ENCODE measurements at regions not wholly inside any gene's neighbourhood (a gene's known extent, or its start where the extent isn't known, plus 50 kb on each side); places are given as distances from the start of the nearest gene placed in this dataset.

GRCh38 chr16:9594946-9595345 lies 503.5 kb downstream of the HAPSTR1 start:
- no peak for DNase-seq (ENCODE audit: low read depth in 1 of 2, low spot score in 1 of 2)
- TF ChIP-seq SPI1 (IDR thresholded peaks at IDR 0.05; ENCODE audit: borderline replicate concordance, low read depth) (no peak), CTCF (IDR thresholded peaks at IDR 0.05; ENCODE audit: insufficient read depth, low read length) (no peak), GABPA (IDR thresholded peaks at IDR 0.05; ENCODE audit: low read depth) (no peak), REST (IDR thresholded peaks at IDR 0.05; ENCODE audit: insufficient replicate concordance, low read depth) (no peak), POLR2AphosphoS5 (IDR thresholded peaks at IDR 0.05; ENCODE audit: low read depth) (no peak)
- Histone ChIP-seq H3K4me3 (replicated peaks; ENCODE audit: insufficient read depth, low read length) (no peak overlapping the region), H3K27ac (replicated peaks) (no peak overlapping the region), H3K27me3 (ENCODE audit: insufficient read depth, poor library complexity, severe bottlenecking) (no peaks in the 10 kb centered on the region)

- H3K4me3 ChIP-seq (replicated peaks; ENCODE audit: insufficient read depth, low read length): no peak overlapping the region
These were observed 503.9 kb downstream of the HAPSTR1 start for GRCh38 chr16:9595393-9595792.

GRCh38 chr16:9596788-9597187 lies 505.3 kb downstream of the HAPSTR1 start:
- Histone ChIP-seq H3K4me3 (replicated peaks; ENCODE audit: insufficient read depth, low read length) (no peak overlapping the region), H3K27ac (replicated peaks) (no peak overlapping the region), H3K27me3 (ENCODE audit: insufficient read depth, poor library complexity, severe bottlenecking) (no peaks in the 10 kb centered on the region)
- DNase-seq (ENCODE audit: low read depth in 1 of 2, low spot score in 1 of 2): no peak
- TF ChIP-seq CTCF (IDR thresholded peaks at IDR 0.05; ENCODE audit: insufficient read depth, low read length) (no peak), GABPA (IDR thresholded peaks at IDR 0.05; ENCODE audit: low read depth) (no peak), POLR2AphosphoS5 (IDR thresholded peaks at IDR 0.05; ENCODE audit: low read depth) (no peak), REST (IDR thresholded peaks at IDR 0.05; ENCODE audit: insufficient replicate concordance, low read depth) (no peak), SPI1 (IDR thresholded peaks at IDR 0.05; ENCODE audit: borderline replicate concordance, low read depth) (no peak)

More at GRCh38 chr16:9595393-9595792, 503.9 kb downstream of the HAPSTR1 start:
- Histone ChIP-seq H3K27me3 (ENCODE audit: insufficient read depth, poor library complexity, severe bottlenecking) (no peaks in the 10 kb centered on the region), H3K27ac (replicated peaks) (no peak overlapping the region)
- no peak for DNase-seq (ENCODE audit: low read depth in 1 of 2, low spot score in 1 of 2)
- TF ChIP-seq POLR2AphosphoS5 (IDR thresholded peaks at IDR 0.05; ENCODE audit: low read depth): no peak
- TF ChIP-seq REST (IDR thresholded peaks at IDR 0.05; ENCODE audit: insufficient replicate concordance, low read depth): no peak
